ENCODE measurements at regions not wholly inside any gene's neighbourhood (a gene's known extent, or its start where the extent isn't known, plus 50 kb on each side); places are given as distances from the start of the nearest gene placed in this dataset.
"Not testable (repeated sequence)": the region's sequence is repeated elsewhere in the genome, so short reads cannot be mapped to it uniquely, and the experiment has no call there.

DNA sequence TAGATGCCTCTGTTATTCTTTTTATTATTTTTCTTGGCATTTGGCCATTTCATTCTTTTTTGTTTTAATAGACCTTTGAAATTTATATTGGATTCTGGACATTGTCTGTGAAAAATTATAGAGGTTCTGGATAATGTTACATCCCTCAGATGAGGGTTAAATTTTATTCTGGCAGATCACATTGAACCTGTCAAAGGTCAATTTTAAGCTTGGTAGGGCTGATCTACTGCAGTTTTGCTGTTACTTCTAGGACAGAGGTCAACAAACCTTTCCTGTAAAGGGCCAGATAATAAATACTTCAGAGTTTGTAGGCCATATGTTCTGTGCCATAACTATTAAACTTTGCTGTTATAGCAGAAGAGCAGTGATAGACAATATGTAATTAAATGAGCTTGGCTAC lies 318.9 kb upstream of the DPPA4 start:
- DNase-seq (ENCODE audit: low read depth, low spot score): no peak

GRCh38 chr3:109678600-109678999 lies 341.3 kb upstream of the DPPA4 start:
- no peak for DNase-seq (ENCODE audit: low read depth, low spot score)

GRCh38 chr3:109679664-109680063 lies 342.3 kb upstream of the DPPA4 start:
- no peak for DNase-seq (ENCODE audit: low read depth, low spot score)

DNA sequence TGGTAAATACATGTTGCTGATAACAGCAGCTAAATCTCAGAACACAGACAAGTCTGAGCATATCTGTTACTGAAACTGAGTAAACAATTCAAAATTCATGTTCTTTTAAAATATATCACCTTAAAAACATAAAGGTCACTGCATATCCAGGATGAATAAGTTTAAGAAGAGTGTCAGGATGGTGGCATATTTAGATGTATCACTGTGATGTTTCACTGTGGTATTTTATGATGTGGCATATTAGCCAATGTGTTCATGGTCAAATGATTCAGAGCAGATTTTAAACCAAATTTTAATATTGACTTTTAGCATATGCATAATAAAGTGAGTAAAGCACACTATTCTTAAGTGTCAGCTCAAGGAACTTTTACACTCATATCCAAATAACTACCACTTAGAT lies 346.4 kb upstream of the DPPA4 start:
- DNase-seq (ENCODE audit: low read depth, low spot score): no peak

DNA sequence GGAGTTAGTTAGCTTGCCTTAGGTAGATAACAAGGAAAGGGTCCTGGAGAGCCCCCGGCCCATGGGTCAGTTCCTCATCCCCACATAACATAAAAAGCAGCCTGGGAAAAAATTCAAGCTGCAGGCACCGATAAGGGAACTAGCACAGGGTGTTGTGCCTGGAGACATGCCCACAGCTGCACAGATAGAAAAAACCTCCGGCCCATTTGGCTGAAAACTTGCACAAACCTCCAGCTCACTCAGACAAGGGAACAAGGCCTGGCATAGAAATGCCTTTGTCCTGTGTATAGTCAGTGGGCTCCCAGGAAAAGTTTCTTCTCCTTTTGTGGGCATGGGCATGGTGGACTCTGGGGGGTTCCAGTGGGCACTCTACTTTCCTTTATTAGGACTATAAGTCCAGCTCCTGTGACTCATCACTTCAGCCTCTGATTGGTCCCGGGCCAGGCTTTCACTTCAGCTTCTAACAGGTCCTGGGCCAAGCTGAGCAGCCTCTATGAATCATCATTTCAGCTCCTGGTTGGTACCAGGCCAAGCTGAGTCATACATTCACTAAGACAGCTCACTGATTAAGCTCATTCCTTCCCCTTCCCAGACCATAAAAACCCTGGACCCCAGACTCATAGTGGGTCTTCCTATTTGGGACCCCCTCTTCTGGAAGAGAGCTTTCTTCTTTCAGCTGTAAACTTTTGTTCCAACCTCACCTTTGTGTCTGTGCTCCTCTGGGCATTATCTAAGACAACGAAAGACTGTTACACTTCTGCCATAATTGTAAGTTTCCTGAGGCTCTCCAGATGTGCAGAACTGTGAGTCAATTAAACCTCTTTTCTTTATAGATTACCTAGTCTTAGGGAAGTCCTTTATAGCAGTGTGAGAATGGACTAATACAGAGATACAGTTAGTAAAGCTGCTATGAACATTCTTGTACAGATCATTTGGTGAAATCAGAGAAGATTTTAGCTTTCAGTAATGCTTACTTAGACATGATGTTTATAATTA lies 348.0 kb upstream of the DPPA4 start:
- no peak for DNase-seq (ENCODE audit: low read depth, low spot score)

- no peak for DNase-seq (ENCODE audit: low read depth, low spot score)
Measured at GRCh38 chr3:109687626-109688025, 350.3 kb upstream of the DPPA4 start.

DNA sequence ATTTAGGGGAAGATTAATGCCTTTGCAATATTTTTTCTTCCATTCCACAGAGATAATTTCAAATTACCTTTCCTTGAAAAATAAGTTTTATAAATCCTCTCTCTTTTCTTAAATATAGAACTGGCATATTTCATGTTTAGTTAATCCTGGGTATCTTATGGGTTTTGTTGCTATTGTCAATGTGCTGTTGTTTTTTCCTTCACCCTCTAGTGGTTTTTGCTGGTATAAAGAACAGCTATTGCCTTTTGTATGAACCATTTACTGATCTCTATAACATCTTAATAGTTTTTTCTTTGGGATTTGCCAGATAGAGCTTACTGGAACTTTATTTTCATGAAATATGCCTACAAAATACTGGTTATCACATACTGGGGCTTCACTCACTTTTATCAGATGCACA lies 359.6 kb upstream of the DPPA4 start:
- no peak for DNase-seq (ENCODE audit: low read depth, low spot score)

GRCh38 chr3:109702252-109702651 lies 364.9 kb upstream of the DPPA4 start:
- DNase-seq (ENCODE audit: low read depth, low spot score): no peak

- DNase-seq (ENCODE audit: low read depth, low spot score): no peak
Measured at GRCh38 chr3:109702976-109703375, 365.6 kb upstream of the DPPA4 start.

DNA sequence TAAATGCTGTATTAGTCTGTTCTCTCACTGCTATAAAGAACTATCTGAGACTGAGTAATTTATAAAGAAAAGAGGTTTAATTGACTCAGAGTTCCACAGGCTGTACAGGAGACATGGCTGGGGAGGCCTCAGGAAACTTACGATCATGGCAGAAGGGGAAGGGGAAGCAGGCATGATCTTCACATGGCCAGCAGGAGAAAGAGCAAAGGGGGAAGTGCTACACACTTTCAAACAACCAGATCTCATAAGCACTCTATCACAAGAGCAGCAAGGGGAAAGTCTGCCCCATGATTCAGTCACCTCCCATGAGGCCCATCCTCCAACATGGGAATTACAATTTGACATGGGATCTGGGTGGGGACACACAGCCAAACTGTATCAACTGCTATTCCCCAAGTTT lies 367.8 kb upstream of the DPPA4 start:
- DNase-seq (ENCODE audit: low read depth, low spot score): not testable (repeated sequence)

DNA sequence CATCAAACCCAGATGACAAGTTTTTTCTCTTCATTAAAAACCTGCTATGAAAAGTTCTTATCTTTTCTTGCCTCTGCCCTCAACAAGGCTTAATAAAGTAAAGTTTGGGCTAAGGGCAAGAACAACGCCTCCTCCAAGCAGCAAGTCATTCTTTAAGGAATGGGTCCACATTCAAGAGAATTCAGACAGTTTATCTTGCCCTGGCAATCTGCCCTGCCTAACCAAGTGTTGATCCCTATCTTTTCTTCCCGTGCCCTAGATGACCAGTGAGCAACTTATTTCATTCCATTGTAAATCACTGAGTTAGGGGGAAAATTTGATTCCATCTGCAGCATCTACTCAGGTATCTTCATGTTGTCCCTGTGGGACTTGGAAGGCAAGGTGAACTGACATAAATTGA lies 370.3 kb upstream of the DPPA4 start:
- DNase-seq (ENCODE audit: low read depth, low spot score): no peak

DNA sequence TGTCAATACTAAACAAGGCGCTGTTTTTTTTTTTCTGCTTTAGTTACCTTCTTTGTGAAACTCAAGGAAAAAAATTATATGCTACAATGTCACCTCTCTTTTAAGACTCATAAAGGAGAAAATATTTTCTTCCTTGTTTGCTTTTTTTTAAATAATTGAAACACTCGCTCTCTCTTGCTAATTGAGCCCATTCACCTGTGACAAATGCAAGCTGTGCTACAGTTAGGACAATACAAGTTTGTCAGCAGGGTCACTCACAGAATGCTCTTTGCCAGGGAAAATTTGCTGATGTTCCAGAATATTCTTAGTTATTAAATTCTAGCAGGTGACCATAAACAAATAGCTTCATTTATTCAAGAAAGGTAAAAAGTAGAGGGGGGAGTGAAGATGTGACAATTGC lies 375.9 kb upstream of the DPPA4 start:
- no peak for DNase-seq (ENCODE audit: low read depth, low spot score)

GRCh38 chr3:109715707-109716106 lies 378.4 kb upstream of the DPPA4 start:
- DNase-seq (ENCODE audit: low read depth, low spot score): no peak

GRCh38 chr3:109718850-109719249 lies 381.5 kb upstream of the DPPA4 start:
- DNase-seq (ENCODE audit: low read depth, low spot score): no peak

DNA sequence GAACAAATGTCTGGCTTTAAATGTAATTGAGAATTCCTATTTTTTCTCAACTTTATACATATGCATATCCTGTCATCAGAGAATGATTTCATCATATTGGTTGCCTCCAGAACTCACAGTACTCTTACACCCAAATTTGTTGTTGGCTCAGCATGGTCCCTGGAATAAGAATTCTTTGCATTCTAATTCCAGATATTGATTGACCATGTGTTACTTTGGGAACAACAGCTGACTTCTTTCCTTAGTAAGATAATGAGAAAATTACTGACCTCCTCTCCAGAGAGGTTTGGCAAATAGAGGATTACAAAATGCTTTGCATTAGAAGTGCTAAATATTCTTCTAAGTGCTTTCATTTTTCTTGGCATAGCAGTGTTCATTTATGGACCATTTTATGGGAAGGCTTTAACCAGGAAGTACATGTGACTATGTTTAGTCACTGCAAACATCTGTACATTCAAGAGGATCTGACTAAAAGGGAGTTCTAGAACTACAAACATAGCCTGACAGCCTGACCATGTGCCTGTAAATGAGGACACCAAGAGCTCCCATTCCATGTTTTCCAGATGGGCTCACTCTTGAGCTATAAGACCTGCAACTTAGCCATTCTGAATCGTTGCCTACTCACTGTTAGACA lies 391.6 kb upstream of the DPPA4 start:
- no peak for DNase-seq (ENCODE audit: low read depth, low spot score)

DNA sequence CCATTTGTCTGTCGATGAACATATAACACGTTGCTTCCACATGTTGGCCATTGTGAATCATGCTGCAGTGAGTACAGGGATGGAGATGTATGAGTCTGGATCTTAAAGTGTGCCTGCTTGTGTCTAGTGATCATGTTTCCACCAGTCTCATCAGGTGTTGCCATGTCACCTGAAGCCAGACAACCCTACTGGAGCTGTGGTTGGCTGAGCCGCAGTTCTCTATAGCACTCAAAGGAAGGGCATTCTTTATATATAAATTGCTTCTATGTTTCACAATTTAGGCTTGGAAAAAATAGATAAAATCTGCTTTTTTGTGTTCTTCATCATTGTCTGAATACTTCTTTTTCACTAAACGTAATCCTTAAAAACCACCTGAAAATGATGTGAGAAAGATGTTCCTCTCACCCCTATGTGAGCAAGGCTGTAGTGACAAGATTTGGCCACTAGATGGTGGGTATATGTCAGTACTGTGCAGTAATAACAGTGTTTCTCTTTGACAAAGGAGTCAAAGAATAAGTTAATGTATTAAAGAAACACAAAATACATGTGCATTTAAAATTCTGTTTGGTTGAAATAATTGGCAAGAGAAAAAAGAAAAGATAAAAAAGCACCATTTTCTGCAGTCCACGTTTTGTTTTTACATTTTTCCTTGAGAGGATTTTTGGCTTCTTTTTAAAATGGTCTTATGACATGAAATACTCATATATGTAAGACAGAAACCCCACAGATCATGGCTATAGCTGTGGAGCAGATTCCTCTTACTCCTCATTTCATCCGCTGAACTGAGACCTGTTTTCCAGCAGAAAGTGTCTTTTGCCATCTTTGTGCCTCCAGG lies 394.5 kb upstream of the DPPA4 start:
- peak; percentile 10 for DNase-seq (ENCODE audit: low read depth, low spot score)

DNA sequence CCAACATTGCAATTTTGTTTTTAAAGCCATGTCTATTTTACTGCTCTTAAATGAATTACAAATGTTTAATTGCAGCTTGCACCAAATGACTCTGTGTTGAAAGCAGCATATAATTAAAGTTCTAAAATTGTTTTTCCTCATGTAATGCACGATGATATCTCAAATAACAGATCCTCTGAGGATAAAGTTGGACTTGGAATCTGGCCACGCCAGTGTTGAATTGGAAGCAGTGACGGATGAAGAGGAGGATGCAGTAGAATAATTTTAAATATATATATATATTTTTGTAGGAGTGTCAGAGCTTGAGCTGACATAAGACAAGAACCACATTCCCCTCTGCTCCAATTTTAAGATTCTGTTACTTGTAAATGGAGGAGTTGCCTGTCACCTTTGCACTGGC lies 406.6 kb upstream of the DPPA4 start:
- DNase-seq (ENCODE audit: low read depth, low spot score): no peak

- no peak for DNase-seq (ENCODE audit: low read depth, low spot score)
Measured at GRCh38 chr3:109772520-109772919, 435.2 kb upstream of the DPPA4 start.

GRCh38 chr3:109774108-109774507 lies 436.8 kb upstream of the DPPA4 start:
- DNase-seq (ENCODE audit: low read depth, low spot score): no peak

DNA sequence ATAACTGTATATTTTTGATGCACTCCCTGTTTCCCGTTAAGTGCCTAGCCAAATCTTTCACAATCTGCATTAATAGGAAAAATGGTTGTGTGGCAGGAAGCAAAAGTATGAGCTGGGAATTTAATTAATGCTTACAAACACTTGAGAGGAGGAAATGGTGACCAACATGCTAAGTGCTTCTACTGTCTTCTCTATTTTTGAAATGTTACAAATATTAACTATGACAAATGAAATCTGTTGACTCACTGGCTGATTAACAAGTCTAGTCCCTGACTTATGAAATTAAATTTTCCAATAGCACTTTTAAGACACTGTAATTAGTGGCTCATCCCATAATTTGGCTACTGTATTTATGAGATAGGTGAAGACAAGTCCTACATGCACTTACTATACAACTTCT lies 446.9 kb upstream of the DPPA4 start:
- DNase-seq (ENCODE audit: low read depth, low spot score): no peak

DNA sequence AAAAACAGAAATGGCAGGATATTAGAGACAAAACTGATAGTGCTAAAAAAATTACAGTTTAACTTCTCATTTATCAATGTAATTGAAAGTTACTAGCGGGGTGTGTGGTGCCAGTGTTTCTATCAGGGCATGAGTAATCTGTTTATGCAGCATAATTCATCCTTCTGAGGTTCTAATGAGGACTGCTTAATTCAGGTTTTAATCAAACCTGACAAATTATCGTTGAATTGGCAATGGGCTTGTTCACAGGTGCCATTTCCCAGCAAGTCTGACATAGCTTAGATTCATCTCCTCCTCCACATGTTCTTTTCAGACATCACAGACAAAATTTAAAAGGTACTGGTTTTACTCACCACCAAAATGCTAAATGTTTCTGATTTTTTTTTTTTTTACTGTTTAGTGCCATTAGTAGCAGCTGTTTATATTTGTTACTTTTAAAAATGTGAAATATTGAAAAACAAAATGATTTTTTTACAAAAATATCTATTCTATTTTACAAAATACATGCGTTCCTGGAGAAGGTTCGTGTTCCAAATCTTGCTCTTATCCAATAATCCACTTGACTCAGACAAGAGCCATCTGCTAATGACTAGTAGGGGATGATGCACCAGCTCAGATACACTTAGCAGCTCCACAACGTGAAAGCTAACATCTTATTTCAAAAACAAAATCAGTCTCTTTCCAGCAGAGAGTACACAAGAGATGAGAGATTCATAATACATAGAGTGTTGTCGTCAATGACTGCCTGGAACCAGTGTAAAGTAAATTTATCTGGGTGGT lies 447.7 kb upstream of the DPPA4 start:
- DNase-seq (ENCODE audit: low read depth, low spot score): no peak

Measured in activated CD4-positive, CD25-positive, alpha-beta regulatory T cell treated with anti-CD3 and anti-CD28 coated beads, Interleukin-2, amount 50 U/mL, for 16 hours (primary cell).